Thyroid gland (tissue), 4 donors: ENCODE measurements at regions not wholly inside any gene's neighbourhood (a gene's known extent, or its start where the extent isn't known, plus 50 kb on each side); places are given as distances from the start of the nearest gene placed in this dataset.

ENCODE experiments used
- DNase-seq, 2 donors: peaks; one replicate each; pipeline ENCODE4 v3.0.0-alpha.2; 2019
- H3K27ac ChIP-seq, 3 donors: fragments of 200-600 bp; sonication (generic); 1 replicate in 2 of 3; 2 replicates in 1 of 3; pipeline ENCODE4 v1.5.1; 2016 to 2019; ENCODE audit warnings: mild to moderate bottlenecking in 1 of 3, moderate library complexity in 1 of 3
- H3K27me3 ChIP-seq: fragments of 200-600 bp; sonication (generic); one replicate; pipeline ENCODE4 v1.5.1; 2019
- H3K36me3 ChIP-seq, 2 donors: fragments of 200-600 bp; sonication (generic); one replicate each; pipeline ENCODE4 v1.5.1; 2016 to 2019
- H3K4me1 ChIP-seq, 2 donors: fragments of 200-600 bp; sonication (generic); one replicate each; pipeline ENCODE4 v1.5.1; 2017 to 2019
- H3K4me3 ChIP-seq, 3 donors: fragments of 200-600 bp; sonication (generic); replicated peaks in 1 of 3; 1 replicate in 2 of 3; 2 replicates in 1 of 3; pipeline ENCODE4 v1.5.1; 2016; ENCODE audit warnings: mild to moderate bottlenecking in 1 of 3
- H3K9me3 ChIP-seq: fragments of 200-600 bp; sonication (generic); one replicate; pipeline ENCODE4 v1.5.1; 2017
- POLR2A ChIP-seq, 2 donors: fragments of 450-650 bp; IDR thresholded peaks; one replicate each; pipeline ENCODE4 v1.6.1; 2017; ENCODE audit warnings: antibody characterized with exemption in 2 of 2, mild to moderate bottlenecking in 2 of 2, moderate library complexity in 1 of 2
- WGBS, 2 donors: methylation state at CpG; one replicate each; pipeline ENCODE4 v1.1.5; 2017; 5-methylcytosine and 5-hydroxymethylcytosine counted together
- intact Hi-C: fragments of 100-400 bp; cut with DNase I; formaldehyde crosslinking; loops from one replicate; pipeline ENCODE4 v1.15.1; 2023
- TF ChIP-seq, protein P1 (sequence below), 6 experiments: fragments of 200-600 bp in 3 of 6; fragments of 450-650 bp in 3 of 6; sonication (generic) in 3 of 6; IDR thresholded peaks; one replicate each; pipeline ENCODE4 v1.5.1; 2016 to 2019; ENCODE audit warnings: antibody characterized with exemption in 6 of 6, mild to moderate bottlenecking in 2 of 6, inconsistent platforms in 1 of 6, moderate library complexity in 1 of 6

DNA sequence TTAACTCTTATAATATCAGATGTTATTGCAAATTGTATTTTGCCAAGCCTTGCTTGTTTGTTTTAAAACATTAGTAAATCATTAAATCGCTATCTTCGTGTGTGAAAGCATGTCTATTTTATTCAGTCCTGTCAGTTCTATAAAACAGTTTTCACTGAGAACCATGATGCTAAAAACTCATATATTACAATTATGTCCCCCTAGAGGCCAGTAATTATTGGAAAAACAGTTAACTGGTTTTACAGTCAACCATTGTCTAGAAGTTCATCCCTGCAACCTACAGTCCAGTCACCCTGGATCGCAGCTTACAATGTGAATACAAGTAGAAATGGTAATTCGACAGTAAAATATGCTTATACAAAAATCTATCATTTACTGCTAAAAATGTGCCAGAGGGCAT, 311.5 kb upstream of the ROBO2 start:
- Histone ChIP-seq H3K4me1 (no peaks in the 10 kb centered on the region), H3K27ac (no peak overlapping the region), H3K4me3 (no peak overlapping the region), H3K9me3 (no peaks in the 10 kb centered on the region), H3K36me3 (no peaks in the 10 kb centered on the region), H3K27me3 (no peaks in the 10 kb centered on the region)
- WGBS, 2 donors: 91 to 92% methylated on average over 4 of the region's 4 CpGs
- DNase-seq: no peak
- intact Hi-C loops: no loop called here
- TF ChIP-seq, protein P1, sequence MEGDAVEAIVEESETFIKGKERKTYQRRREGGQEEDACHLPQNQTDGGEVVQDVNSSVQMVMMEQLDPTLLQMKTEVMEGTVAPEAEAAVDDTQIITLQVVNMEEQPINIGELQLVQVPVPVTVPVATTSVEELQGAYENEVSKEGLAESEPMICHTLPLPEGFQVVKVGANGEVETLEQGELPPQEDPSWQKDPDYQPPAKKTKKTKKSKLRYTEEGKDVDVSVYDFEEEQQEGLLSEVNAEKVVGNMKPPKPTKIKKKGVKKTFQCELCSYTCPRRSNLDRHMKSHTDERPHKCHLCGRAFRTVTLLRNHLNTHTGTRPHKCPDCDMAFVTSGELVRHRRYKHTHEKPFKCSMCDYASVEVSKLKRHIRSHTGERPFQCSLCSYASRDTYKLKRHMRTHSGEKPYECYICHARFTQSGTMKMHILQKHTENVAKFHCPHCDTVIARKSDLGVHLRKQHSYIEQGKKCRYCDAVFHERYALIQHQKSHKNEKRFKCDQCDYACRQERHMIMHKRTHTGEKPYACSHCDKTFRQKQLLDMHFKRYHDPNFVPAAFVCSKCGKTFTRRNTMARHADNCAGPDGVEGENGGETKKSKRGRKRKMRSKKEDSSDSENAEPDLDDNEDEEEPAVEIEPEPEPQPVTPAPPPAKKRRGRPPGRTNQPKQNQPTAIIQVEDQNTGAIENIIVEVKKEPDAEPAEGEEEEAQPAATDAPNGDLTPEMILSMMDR (IDR thresholded peaks at IDR 0.05): no peak
- TF ChIP-seq POLR2A (IDR thresholded peaks at IDR 0.05): no peak

DNA sequence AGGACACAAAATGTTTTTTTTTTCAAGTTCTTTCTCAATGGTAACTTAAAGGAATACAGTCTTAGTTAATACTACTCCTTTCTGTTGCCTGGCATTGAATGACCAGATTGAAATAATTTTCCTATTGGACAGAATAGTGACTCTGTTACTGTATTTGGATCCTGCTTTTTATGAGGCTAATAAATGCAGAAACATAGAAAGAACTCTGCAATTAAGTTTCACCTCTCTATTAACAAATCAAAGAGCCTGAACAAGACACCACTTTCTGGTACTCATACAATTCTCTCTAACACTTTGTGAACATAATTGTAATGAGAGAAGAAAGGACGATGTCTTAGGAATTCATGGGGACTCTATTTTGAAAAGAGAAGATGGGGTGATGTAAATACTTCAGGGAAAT, 308.4 kb upstream of the ROBO2 start:
- H3K4me1 ChIP-seq: no peaks in the 10 kb centered on the region
- no peak overlapping the region for H3K27ac ChIP-seq
- no peaks in the 10 kb centered on the region for H3K36me3 ChIP-seq
- no peak overlapping the region for H3K4me3 ChIP-seq
- intact Hi-C loops: no loop called here
- H3K27me3 ChIP-seq: no peaks in the 10 kb centered on the region
- 85 to 87% methylated on average over 1 of the region's 1 CpG for WGBS, 2 donors
- no peak for TF ChIP-seq POLR2A (IDR thresholded peaks at IDR 0.05)
- TF ChIP-seq, protein P1 (IDR thresholded peaks at IDR 0.05): no peak
- H3K9me3 ChIP-seq: no peaks in the 10 kb centered on the region
- DNase-seq: no peak

DNA sequence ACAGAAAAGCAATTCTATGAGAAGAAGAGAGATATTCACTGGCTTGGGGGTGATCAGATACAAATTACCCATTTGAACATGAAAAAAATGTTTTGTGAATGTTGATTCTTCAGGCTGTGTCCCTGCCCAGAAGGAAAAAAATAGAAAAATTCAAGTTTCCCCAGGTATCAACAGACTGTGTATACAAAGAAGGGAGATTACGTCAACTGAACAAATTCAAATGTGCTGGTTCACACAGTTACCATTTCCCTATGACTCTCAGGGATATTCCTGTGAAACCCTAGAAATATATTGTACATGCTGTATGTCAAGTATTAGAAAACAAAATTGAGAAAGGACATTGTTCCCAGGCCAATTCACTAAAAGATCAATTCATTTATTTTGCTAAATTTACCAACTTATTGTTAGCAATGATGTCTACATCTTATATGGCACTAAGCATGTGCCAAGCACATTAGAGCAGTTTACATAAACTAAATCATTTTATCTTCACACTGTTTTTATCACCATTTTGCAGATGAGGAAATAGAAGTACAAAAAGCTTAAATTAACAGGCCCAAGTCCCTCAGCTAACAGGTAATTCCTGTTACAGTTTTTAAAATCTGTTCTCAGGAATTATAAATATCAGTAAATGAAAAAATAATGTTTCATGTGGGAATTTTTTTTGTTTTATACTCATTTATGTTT, 306.7 kb upstream of the ROBO2 start:
- Histone ChIP-seq H3K27me3 (no peaks in the 10 kb centered on the region), H3K4me3 (no peak overlapping the region), H3K36me3 (no peaks in the 10 kb centered on the region), H3K27ac (no peak overlapping the region), H3K9me3 (no peaks in the 10 kb centered on the region), H3K4me1 (no peaks in the 10 kb centered on the region)
- no peak for DNase-seq
- intact Hi-C loops: no loop called here
- no peak for TF ChIP-seq POLR2A (IDR thresholded peaks at IDR 0.05)
- TF ChIP-seq, protein P1 (IDR thresholded peaks at IDR 0.05): no peak
- 92% methylated on average over 1 of the region's 1 CpG for WGBS, 2 donors

DNA sequence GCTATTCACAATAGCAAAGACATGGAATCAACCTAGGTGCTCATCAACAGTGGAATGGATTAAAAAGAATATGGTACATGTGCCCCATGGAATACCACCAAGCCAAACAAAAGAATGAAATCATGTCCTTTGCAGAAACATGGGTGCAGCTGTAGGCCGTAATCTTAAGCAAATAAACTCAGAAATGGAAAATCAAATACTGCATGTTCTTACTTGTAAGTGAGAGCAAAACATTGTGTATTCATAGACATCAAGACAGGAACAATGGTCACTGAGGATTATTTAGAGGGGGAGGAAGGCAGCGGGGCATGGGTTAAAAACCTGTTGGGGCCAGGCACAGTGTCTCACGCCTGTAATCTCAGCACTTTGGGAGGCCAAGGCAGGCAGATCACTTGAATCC, 304.7 kb upstream of the ROBO2 start:
- no peak overlapping the region for H3K27ac ChIP-seq
- intact Hi-C loops: no loop called here
- no peaks in the 10 kb centered on the region for H3K9me3 ChIP-seq
- TF ChIP-seq POLR2A (IDR thresholded peaks at IDR 0.05): no peak
- TF ChIP-seq, protein P1 (IDR thresholded peaks at IDR 0.05): no peak
- H3K27me3 ChIP-seq: no peaks in the 10 kb centered on the region
- no peak for DNase-seq
- no peak overlapping the region for H3K4me3 ChIP-seq
- no peaks in the 10 kb centered on the region for H3K4me1 ChIP-seq
- H3K36me3 ChIP-seq: no peaks in the 10 kb centered on the region
- 47 to 60% methylated on average over 3 of the region's 3 CpGs for whole genome bisulfite sequencing, 2 donors

DNA sequence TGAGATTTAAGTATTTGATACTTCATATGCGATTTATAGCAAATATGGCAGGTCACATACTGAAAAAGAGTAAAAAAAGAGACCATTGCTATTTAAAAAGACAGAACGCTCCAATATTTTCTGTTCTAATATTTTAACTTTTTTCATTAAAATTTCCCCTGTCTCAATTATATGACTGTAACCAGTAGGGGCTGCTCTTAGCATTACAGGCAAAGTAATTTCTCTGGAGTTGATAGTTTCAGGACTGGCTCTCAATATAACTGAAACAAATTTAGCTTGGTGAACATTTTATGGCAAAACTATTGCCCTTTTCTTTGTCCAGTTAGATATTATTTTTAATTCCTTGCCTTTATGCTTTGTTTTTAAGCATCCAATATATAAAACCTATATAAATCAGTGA, 286.3 kb upstream of the ROBO2 start:
- Histone ChIP-seq H3K9me3 (no peaks in the 10 kb centered on the region), H3K4me1 (no peaks in the 10 kb centered on the region), H3K36me3 (no peaks in the 10 kb centered on the region), H3K27me3 (no peaks in the 10 kb centered on the region), H3K4me3 (no peak overlapping the region), H3K27ac (no peak overlapping the region)
- DNase-seq: no peak
- 79 to 81% methylated on average over 2 of the region's 2 CpGs for WGBS, 2 donors
- TF ChIP-seq POLR2A (IDR thresholded peaks at IDR 0.05): no peak
- TF ChIP-seq, protein P1 (IDR thresholded peaks at IDR 0.05): no peak
- intact Hi-C loops: no loop called here
